ENCODE measurements at regions not wholly inside any gene's neighbourhood (a gene's known extent, or its start where the extent isn't known, plus 50 kb on each side); places are given as distances from the start of the nearest gene placed in this dataset.

GRCh38 chr5:8675182-8675581 lies 806.2 kb downstream of the MTRR start:
- TF ChIP-seq POLR2AphosphoS5 (IDR thresholded peaks at IDR 0.05; ENCODE audit: low read depth, low read length): no peak
- no peak for TF ChIP-seq REST (IDR thresholded peaks at IDR 0.05; ENCODE audit: insufficient read depth in 1 of 2, low read depth in 2 of 2, low read length in 2 of 2)
- TF ChIP-seq SIN3A (IDR thresholded peaks at IDR 0.05; ENCODE audit: borderline replicate concordance, insufficient read depth, low read length): no peak

Measured in PFSK-1 (cell line).